NCI-H2171 (cell line): ENCODE measurements at regions not wholly inside any gene's neighbourhood (a gene's known extent, or its start where the extent isn't known, plus 50 kb on each side); places are given as distances from the start of the nearest gene placed in this dataset.

Experiments
- DNase-seq: peaks from one replicate; lab custom pipeline; 2025; lab: John Stamatoyannopoulos, UW

DNA sequence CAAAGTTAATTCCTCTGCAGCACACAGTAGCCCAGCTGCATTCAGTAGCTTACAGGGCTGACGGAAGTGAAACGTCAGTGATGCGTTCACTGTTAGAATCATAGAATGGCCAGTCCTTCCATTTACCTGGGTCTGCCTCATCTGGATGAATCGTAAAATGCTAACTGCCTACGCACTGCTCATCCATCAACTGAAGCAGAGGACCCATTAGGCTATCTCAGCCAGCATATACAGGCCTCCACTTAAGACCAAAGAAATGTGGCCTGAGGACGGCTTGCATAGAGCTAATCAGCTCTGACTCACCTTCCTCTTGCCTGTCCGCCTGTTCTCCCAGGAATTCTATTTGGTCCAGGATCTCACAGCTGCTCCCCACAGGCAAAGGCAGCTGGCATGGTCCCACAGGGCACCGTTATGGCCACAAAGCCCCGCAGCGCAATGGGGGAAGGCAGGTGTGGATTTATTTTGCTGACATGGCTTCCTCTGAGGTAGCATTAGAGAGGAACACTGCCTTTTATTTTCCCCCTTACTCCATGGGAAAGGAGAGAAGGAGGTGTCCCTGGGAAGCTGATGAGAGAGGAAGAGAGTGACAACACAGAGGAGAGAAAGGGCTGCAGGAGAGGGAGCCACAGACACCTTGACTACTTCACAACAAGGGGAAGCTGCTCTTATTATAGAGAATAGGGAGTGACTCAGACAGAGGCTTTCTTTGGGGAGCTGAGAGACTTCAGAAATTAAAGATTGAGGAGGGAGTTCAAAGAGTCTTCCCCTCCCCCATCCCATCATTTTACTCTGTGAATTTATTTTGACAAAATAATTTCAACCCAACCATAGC, 177.6 kb downstream of the HHIPL2 start:
- DNase-seq = no peak

DNA sequence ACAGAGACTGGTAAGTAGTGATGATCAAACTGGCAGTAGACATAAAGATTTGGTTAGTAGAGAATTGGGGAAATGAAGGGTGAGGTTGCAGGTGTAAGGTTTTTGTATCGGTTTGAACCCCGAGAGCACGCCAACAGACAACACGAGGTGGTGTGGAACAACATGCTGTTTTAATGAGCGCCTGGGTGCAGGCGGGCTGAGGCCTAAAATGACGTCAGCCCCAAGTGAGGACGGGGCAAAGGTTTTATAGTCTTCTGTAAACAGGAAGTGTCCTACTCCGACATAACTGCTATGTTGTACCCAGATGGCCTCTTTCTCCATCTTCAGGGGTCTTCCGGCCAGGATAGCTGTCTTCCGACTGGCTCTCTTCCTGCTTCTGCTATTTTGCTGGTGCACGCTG, 178.8 kb downstream of the HHIPL2 start:
- DNase-seq = no peak

DNA sequence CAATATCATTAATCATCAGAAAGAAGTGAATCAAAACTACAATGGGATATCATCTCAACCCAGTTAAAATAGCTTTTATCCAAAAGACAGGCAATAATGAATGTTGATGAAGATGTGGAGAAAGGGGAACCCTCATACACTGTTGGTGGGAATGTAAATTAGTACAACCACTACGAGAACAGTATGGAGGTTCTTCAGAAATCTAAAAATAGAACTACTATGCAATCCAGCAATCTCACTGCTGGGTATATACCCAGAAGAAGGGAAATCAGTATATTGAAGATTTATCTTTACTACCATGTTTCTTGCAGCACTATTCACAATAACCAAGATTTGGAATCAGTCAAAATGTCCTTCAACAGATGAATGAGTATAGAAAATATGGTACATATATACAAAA, 189.8 kb downstream of the HHIPL2 start:
- no peak for DNase-seq

DNA sequence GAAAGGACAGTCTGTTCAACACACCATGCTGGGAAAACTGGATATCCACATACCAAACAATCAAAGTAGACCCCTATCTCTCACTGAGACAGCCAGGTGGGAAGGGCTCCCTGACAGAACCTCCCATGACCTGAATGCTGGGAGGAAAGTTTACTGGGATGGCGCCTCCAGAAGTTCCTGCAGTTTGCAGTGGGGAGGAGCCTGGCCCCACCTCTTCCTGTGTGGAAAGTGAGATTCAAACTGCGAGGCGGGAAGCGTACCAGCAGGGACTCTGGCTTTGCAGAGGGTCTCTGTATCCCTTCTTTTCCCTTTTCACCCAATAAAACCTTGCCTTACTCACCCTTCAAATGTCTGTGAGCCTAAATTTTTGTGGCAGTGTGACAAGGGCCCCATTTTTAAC, 190.7 kb downstream of the HHIPL2 start:
- no peak for DNase-seq

DNA sequence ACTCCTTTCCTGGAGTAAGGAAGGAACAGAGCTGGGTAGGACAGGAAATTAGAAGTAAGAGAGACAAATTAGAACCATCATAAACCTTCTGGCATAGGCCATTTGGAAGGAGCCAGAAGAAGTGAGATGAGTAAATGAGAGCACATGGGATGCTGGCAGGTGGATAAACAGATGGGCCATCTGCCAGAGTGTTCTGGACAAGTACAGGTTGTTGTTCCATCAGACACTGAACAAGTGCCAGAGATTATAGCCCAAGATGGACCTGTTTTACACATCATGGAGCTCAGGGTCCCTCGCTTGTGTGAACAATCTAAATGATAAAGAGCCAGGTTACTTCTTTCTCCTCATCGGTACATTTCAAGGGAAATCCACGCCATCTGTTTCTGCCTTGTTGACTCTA, 200.3 kb downstream of the HHIPL2 start:
- DNase-seq = peak; percentile 70

DNA sequence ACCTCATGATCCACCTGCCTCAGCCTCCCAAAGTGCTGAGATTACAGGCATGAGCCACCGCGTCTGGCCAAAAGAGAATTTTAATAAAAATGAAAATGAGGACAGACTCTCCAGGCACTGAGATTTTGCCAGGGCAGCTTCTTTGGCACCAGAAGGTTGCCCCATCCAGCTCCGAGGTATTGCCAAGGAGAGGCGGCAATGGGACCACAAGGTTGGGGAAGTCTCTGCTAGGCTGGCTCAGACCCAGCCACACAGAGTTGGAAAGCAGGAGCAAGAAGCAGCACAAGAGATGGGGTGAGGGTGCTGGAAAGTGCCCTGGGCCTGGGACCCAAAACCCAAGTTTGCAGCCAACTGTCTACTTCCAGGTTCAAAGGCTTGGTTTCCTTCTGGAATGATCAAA, 200.9 kb downstream of the HHIPL2 start:
- DNase-seq = no peak

DNA sequence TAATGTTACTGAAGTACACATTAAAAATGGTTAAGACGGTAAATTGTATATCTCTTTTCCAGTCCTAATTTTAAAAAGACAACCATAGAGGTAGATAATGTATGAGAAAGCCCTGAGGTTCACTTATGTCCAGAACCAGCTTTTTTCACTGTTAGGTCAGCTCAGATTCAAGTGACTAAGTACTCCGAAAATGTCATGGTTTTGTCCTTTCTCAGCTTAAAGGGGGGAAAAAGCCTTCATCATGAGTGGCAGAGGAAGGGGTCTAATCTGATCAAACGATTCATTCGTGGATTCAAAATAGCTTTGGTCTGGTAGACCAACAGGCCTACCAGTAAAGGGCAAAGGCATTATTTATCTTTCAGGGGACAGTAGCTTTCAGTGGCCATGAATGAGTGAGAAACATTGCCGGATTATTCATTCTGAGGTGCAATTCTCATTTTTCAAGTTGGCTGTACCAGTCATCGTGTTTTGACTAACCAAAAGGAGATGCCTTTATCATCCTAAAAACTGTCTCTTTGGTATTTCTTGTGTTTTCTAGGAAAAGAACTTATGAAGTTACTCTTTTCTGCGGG, 208.4 kb downstream of the HHIPL2 start:
- no peak for DNase-seq

DNA sequence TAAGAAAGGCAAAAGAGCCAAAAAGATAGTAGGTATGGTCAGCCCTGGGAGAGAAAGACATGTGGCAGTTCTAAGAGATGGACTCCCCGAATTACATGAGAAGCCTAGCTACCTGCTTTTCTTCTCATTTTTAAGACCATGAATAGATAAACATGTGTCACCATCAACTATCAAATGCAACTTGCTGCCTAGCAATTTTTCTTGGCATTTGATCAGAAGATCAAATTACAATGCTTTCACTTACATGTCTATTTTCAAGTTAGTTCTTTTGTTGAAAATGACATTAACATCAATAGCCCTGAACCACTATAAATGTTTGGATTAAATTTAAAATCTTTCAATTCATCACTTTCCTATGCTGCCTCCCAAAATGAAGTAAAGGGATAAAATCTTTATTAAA, 212.3 kb downstream of the HHIPL2 start:
- no peak for DNase-seq

DNA sequence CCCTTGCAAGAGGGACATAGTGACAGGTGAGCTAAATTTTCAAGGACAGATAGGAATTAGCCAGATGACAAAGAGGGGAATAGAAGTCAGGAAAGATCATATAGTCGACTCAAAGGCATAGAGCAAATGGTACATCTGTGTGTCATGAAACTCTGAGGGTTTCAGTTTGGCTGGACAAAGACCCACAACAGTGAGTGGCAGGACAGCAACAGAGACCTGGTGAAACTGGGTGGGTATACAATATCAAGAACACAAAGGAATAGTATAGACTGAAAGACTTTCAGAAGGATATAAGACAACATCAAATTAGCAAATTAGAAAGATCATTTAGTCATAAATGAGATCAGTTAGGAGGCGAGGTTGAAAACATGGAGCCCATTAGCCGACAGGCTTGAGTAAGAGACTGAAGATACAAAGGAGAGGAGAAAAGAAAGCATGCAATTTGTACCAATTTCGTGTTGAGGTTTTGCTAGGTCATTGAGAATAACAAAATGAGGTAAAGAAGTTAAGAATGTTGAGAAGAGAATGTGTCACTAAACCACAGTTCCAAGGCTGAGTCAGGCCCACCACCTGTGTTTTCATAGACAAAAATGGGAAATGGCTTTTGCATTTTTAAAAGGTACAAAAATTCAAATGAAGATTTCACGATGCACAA, 213.8 kb downstream of the HHIPL2 start:
- DNase-seq = no peak

DNA sequence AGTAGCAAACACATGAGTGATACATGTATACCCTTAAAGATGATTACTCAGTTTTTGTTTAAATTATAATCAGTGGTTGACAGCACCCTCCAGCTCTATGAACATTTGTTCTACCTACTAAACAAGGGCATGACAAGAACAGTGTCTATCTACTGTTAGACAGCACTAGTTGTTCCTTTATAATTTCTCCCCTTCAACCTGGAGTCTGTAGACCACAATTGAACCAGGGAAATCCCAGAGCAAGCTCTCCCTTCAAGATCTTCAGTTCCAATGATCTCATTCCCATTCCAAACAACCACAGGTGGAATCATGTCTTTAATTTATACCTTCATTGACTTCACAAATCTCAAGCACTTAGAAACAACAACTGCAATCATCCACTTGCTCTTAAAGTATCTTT, 216.1 kb downstream of the HHIPL2 start:
- DNase-seq = no peak

DNA sequence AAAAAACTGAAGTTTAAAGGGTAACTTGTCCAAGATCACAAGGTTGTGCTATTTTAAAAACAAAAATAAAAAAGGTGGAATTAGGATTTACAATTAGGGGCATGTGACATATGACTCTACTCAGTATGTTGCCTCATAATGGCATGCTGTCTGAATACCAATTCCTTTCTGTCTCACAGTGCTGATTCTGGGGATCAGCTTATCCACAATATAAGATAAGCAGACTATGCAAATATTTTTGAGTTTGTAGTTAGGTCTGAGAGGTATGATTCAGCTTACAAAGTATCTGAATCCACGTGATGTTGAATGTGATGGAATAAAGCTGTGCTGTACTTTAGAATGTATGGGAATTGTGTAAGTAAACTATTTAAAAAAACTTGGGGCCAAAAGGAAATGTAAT, 216.6 kb downstream of the HHIPL2 start:
- DNase-seq = no peak

DNA sequence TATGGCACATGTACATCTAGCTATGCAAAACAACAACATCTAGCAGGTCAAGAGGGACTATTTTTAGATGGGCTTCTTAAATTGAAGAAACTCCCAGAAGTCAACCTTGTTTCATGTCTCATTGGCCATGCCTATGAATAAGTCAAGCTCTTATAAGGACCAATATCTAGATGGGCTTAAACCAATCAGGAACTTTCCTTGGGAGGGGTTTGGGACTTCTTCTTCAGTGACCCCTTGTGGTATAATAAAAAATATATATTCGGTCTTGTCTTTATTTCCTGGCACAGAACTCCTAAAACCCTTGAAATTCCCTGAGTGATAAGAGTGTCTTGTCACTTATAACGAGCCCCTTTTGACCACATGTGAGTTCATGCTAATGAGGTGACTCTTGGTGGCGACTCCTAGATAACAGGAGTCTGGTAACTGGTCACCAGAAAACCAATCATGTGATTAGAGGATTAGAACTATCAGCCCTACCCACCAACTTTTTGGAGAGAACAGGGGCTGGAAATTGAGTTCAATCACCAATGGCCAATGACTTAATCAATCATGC, 218.3 kb downstream of the HHIPL2 start:
- DNase-seq = no peak

DNA sequence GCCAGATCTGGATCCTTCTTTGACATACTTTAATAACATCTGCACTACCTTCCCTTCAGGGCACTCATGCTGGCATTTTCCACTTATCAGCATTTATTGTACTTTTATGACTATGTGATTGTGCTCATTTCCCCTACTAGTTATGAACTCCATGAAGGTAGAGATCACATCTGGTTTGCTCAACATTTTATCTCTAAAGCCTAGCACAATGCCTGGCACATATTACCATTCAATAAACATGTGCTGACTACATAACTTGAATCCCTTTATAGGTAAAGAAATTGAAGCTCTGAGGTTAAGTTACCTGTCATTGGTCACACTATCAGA, 221.2 kb downstream of the HHIPL2 start:
- no peak for DNase-seq

DNA sequence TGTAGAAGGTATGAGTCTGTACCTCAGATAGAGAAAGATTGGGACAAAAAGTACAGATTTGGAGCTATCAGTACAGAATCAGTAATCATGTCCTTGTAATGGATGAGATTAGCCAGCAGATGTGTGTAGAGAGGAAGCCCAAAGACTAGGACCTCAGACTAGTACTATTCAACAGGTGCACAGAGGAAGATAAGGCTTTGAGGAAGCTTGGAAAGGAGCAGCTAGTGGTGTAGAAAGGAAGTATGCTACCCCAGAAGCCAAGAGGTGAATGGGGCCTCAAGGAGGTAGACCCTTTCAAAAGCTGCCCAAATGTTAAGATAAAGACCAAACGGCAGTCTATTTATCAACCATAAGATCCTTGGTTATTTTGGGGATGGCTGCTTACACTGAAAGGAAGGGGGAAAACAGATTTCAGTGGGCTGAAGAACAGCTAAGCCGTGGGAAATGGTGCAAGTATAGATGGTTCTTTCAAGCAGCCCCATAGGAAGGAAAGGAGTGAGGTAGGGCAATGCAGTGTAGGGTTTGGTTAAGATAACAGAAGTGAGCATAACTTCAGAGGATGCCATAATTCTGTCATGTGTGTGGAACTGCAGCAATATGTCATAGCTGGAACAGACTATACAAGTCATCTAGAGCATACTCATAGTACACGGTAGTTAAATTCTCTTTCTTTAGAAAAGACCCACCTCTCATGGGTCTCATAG, 221.7 kb downstream of the HHIPL2 start:
- DNase-seq = no peak

DNA sequence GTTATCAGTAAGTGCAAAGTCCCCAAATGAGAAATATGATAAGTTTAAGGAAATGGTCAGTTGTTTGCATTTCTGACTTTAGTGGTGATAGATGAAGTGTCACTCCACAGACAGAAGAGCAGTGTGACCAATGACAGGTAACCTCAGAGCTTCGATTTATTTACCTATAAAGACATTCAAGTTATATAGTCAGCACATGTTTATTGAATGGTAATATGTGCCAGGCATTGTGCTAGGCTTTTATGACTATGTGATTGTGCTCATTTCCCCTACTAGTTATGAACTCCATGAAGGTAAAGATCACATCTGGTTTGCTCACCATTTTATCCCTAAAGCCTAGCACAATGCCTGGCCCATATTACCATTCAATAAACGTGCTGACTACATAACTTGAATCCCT, 222.4 kb downstream of the HHIPL2 start:
- no peak for DNase-seq

DNA sequence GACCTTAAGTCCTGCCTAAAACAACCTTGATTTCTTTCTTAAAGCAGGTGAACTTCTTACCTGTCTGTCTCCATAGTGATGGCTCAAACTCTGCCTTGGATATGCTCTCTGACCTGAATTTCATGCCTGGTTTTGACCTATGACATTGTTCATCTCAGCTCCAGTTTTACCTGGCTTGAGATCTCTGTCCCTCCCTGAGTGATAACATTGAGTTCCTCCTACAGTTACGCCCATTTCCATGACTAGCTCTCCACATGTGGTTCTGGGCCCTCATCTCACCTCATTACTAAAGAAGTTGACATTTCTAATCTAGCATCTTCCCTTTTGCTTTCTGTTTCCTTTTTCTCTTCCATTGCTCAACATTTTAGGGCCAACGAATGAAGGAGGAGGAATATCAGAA, 233.1 kb downstream of the HHIPL2 start:
- DNase-seq = no peak

DNA sequence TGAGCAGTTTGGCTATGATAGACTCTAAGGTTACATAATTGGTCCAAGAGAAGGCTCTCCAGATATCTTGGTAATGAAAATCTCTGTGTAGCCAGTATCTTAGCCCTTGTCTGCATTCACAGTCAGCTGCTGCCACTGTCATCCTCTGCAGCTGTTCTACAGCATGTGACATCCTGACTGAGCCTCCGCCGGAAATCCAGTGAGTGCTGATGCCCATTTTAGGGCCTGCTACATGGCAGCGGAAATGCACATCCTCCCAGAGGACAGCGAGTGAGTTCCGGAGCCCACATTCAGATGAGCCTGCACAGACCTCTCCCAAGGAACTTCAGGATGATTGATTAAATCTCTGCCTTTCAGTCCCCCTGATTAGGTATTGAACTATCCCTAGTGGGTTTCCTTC, 237.1 kb downstream of the HHIPL2 start:
- no peak for DNase-seq

DNA sequence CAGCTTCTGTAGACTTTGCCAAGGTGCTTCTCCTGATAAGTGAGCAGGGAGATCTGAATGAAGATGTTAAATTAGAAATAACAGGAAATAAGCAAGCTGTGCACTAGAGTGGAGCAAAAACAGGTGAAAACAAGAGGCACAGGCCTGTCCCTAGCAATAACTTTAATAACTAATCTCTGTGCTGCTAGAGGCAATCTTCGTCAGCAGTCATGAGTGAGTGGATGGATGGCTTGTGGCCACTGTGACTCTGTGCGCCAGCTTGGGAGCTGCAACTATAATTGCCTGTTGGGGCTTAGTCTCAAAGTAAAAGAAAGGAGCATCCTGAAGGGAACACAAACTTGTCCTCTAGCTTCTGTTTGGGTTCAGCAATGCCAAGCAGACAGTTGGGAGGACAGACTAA, 240.3 kb downstream of the HHIPL2 start:
- no peak for DNase-seq

DNA sequence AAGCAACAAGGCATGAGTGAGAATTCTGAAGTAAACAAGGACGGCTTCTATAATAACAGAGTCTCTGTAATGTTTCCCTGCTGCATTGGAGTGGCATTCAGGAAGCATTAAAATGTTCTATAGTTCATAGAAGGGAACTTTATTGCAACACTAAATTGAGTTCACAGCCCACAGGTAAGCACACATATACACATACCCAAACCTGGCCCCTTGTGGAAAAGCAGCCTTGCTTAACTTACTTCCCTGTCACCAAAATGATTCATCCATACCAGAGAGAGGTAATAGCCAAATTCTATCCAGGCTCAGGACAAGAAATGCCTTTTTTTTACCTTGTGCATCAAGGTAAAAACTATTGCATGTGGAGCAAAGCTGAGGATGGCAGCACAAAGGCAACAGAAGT, 241.4 kb downstream of the HHIPL2 start:
- no peak for DNase-seq

DNA sequence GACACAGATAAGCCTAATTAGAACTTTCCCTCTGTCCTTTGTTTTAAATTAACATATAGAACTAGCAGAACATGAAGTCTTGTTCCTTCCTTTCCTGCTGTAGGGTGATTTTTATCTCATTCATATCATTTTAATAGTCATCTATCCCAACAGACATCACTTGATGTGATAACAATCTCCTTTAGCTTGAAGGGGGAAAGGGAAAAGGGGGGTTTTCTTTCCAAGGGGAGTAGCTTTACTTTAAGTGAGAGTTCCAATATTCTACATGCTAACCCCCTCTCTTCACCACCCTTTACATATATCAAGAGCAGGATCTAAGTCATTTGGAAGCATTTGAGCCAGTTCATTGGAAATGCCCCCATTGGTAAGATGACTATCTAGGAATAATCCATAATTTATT, 241.9 kb downstream of the HHIPL2 start:
- DNase-seq = no peak

DNA sequence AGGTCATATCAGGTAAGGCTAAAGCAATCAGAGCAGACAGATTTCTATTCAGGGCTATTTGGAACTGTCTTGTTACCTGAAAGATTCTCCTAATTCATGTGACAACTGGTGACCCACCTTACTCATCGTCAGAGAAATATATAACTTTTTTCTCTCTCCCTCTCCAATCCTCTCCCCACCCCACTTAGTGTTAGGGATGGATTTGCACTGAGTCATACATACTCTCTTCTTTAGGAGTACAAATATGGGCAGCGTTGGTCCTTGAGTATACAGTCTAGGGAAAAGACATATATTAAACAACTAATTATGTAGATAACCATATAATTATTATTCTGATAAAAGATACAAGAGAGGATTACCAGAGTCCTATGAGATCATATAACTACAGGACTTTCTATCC, 246.3 kb downstream of the HHIPL2 start:
- no peak for DNase-seq

DNA sequence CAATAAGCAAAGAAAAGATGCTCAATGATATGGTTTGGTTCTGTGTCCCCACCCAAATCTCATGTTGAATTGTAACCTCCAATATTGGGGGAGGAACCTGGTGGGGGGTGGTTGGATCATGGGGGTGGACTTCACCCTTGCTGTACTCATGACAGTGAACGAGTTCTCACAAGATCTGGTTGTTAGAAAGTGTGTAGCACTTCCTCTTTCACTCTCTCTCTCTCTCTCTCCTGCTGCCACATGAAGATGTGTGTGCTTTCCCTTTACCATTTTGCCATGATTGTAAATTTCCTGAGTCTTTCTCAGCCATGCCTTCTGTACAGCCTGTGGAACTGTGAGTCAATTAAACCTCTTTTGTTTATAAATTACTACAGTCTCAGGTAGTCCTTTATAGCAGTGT, 248.4 kb downstream of the HHIPL2 start:
- no peak for DNase-seq

DNA sequence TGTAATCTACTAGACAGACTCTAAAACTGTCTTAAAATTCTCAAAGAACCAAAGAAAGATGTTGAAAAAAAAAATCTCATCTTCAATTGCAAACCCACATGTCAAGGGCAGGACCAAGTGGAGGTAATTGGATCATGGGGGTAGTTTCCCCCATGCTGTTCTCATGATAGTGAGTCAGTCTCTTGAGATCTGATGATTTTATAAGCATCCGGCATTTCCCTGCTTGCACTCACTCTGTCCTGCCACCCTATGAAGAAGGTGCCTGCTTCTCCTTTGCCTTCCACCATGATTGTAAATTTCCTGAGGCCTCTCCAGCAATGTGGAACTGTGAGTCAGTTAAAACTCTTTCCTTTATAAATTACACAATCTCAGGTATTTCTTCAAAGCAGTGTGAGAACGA, 257.0 kb downstream of the HHIPL2 start:
- no peak for DNase-seq
